Nephron (organoid): ENCODE measurements at regions not wholly inside any gene's neighbourhood (a gene's known extent, or its start where the extent isn't known, plus 50 kb on each side); places are given as distances from the start of the nearest gene placed in this dataset.

Source experiments
- H3K27ac Mint-ChIP-seq, 3 experiments: 2 replicates each; pipeline ENCODE4 v1.8.0; 2020; ENCODE audit warnings: mixed read lengths in 3 of 3, mild to moderate bottlenecking in 2 of 3, moderate library complexity in 1 of 3
- H3K27me3 Mint-ChIP-seq: 2 replicates; pipeline ENCODE4 v1.8.0; 2021; ENCODE audit warnings: low read depth, mild to moderate bottlenecking, moderate library complexity, mixed read lengths
- H3K36me3 Mint-ChIP-seq: 2 replicates; pipeline ENCODE4 v1.8.0; 2020; ENCODE audit warnings: low read depth, mixed read lengths
- H3K4me1 Mint-ChIP-seq: 2 replicates; pipeline ENCODE4 v1.8.0; 2020; ENCODE audit warnings: mixed read lengths
- H3K4me3 Mint-ChIP-seq, 3 experiments: 2 replicates each; pipeline ENCODE4 v1.8.0; 2020; ENCODE audit warnings: mild to moderate bottlenecking in 3 of 3, mixed read lengths in 3 of 3, moderate library complexity in 2 of 3
- H3K9me3 Mint-ChIP-seq: 2 replicates; pipeline ENCODE4 v1.8.0; 2020; ENCODE audit warnings: mixed read lengths
- CTCF ChIP-seq, 3 experiments: fragments of 200-600 bp; sonication (generic); IDR thresholded peaks; one replicate each; pipeline ENCODE4 v1.5.0; 2021; ENCODE audit warnings: antibody characterized with exemption in 3 of 3; ENCODE audit not compliant: unreplicated experiment in 3 of 3

GRCh38 chr20:22682381-22682780 lies 98.0 kb upstream of the FOXA2 start:
- no peaks in the 10 kb centered on the region for H3K9me3 Mint-ChIP-seq
- TF ChIP-seq CTCF (IDR thresholded peaks at IDR 0.05; ENCODE audit: unreplicated experiment in 3 of 3), result no peak
- H3K36me3 Mint-ChIP-seq, result no peaks in the 10 kb centered on the region
- H3K4me1 Mint-ChIP-seq, result no peaks in the 10 kb centered on the region
- no peak overlapping the region for H3K4me3 Mint-ChIP-seq
- H3K27ac Mint-ChIP-seq, result no peak overlapping the region
- peaks cover 20% of the 10 kb centered on the region for H3K27me3 Mint-ChIP-seq

- Mint-ChIP-seq H3K4me3 (no peak overlapping the region), H3K9me3 (no peaks in the 10 kb centered on the region), H3K4me1 (no peaks in the 10 kb centered on the region), H3K27me3 (peaks cover 21% of the 10 kb centered on the region), H3K36me3 (no peaks in the 10 kb centered on the region), H3K27ac (no peak overlapping the region)
- peak; percentile 83 to 87 (median 84) for TF ChIP-seq CTCF (IDR thresholded peaks at IDR 0.05; ENCODE audit: unreplicated experiment in 3 of 3)
Measured at GRCh38 chr20:22684072-22684762, 99.8 kb upstream of the FOXA2 start.

GRCh38 chr20:22684763-22685443 lies 100.5 kb upstream of the FOXA2 start:
- Mint-ChIP-seq H3K4me1 (no peaks in the 10 kb centered on the region), H3K36me3 (no peaks in the 10 kb centered on the region), H3K9me3 (no peaks in the 10 kb centered on the region), H3K27ac (no peak overlapping the region), H3K4me3 (no peak overlapping the region), H3K27me3 (peaks cover 23% of the 10 kb centered on the region)
- TF ChIP-seq CTCF (IDR thresholded peaks at IDR 0.05; ENCODE audit: unreplicated experiment in 3 of 3), result no peak

- Mint-ChIP-seq H3K4me3 (no peak overlapping the region), H3K36me3 (no peaks in the 10 kb centered on the region), H3K27me3 (peaks cover 23% of the 10 kb centered on the region), H3K27ac (no peak overlapping the region), H3K4me1 (no peaks in the 10 kb centered on the region), H3K9me3 (no peaks in the 10 kb centered on the region)
- TF ChIP-seq CTCF (IDR thresholded peaks at IDR 0.05; ENCODE audit: unreplicated experiment in 3 of 3), result no peak
Measured at GRCh38 chr20:22686097-22686496, 101.7 kb upstream of the FOXA2 start.

GRCh38 chr20:22687676-22688349 lies 103.4 kb upstream of the FOXA2 start:
- H3K4me3 Mint-ChIP-seq, result no peak overlapping the region

More at GRCh38 chr20:22687676-22688349, 103.4 kb upstream of the FOXA2 start:
- Mint-ChIP-seq H3K9me3 (no peaks in the 10 kb centered on the region), H3K27me3 (peaks cover 23% of the 10 kb centered on the region), H3K36me3 (no peaks in the 10 kb centered on the region), H3K4me1 (no peaks in the 10 kb centered on the region), H3K27ac (no peak overlapping the region)
- TF ChIP-seq CTCF (IDR thresholded peaks at IDR 0.05; ENCODE audit: unreplicated experiment in 3 of 3), result no peak
